RCC 7860 (cell line): ENCODE measurements at regions not wholly inside any gene's neighbourhood (a gene's known extent, or its start where the extent isn't known, plus 50 kb on each side); places are given as distances from the start of the nearest gene placed in this dataset.

Experiments
- DNase-seq: peaks from one replicate; pipeline ENCODE4 v3.0.0-alpha.2; 2015; ENCODE audit warnings: low spot score
- FAIRE-seq: peaks from 2 replicates; lab custom pipeline; 2012; peaks lifted over from hg19 to GRCh38; lab: Jason Lieb, UNC

DNA sequence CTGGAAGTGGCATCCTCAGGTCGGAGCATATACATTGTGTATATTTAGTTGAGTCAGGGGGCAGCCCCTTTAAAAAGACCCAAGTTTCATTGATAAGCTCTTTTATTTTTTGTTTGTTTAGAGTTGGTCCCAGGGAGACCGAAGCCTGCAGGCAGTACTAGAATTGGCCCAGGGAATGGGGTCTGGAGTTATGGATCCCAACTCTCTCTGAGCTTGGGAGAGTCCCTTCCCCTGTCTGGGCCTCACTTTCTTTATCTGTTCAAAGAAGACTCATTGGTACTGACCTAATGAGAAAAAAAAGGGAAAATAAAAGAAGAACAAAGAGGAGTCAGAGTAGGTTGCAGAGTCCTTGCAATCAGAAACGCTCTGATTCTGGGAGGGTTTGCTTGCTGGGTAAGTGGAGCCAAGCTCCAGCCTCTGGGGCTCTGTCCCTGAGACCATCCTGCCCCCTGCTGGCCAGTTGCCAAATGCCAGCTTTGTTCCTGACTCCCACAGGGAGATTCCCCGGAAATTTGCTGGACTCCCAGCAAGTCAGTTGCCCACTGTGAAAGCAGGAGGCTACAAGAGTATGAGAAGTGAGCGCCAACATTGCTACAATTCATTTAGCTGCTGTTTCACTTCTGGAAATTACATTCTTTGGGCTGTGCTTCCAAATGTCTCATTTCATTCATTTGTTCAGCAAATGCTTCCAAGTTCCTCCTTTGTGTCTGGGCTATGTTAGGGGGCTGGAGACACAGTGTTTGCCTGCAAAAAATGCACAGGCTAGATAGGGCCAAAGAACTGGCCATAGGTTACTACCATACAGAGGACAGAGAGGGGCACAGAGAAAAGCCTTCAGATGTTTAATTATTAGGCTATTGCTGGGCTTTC is 156.2 kb downstream of the MELK start:
- FAIRE-seq (no peak), DNase-seq (peak; percentile 22)

DNA sequence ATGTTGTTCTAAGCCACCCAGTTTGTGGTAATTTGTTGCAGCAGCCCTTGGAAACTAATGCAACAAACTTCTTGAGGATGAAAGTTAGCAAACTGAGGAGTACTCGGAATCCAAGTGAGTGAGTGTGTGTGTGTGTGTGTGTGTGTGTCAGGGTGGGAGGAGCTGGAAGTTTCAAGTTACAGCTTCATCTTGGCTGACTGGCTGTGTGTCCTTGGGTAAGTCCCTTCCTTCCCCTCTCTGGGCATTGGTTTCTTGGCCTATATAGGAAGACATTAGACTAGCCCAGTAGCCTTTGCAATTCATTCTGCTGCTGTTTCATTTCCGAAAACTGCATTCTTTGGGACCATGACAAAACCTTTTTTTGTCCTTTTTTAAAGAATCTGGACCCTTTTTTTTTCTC is 157.2 kb downstream of the MELK start:
- FAIRE-seq, result no peak

DNA sequence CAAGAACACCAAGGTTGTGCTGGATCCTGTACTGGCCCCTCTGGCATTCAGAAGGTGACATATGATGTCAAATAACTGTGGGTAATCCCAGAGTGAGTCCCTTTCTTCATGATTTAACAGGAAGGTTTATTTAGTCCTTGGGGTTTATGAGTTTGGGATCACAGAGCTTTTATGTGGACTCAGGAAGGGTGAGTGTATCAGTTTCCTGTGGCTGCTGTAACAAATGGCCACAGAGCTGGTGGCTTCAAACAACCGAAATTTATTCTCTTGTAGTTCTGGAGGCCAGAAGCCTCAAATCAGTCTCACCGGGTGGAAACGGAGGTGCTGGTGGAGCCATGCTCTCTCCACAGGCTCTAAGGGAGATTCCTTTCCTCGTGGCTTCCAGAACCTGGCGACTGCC is 157.7 kb downstream of the MELK start:
- DNase-seq (no peak), FAIRE-seq (no peak)

More for the DNA sequence above, 157.2 kb downstream of the MELK start:
- DNase-seq, result no peak

DNA sequence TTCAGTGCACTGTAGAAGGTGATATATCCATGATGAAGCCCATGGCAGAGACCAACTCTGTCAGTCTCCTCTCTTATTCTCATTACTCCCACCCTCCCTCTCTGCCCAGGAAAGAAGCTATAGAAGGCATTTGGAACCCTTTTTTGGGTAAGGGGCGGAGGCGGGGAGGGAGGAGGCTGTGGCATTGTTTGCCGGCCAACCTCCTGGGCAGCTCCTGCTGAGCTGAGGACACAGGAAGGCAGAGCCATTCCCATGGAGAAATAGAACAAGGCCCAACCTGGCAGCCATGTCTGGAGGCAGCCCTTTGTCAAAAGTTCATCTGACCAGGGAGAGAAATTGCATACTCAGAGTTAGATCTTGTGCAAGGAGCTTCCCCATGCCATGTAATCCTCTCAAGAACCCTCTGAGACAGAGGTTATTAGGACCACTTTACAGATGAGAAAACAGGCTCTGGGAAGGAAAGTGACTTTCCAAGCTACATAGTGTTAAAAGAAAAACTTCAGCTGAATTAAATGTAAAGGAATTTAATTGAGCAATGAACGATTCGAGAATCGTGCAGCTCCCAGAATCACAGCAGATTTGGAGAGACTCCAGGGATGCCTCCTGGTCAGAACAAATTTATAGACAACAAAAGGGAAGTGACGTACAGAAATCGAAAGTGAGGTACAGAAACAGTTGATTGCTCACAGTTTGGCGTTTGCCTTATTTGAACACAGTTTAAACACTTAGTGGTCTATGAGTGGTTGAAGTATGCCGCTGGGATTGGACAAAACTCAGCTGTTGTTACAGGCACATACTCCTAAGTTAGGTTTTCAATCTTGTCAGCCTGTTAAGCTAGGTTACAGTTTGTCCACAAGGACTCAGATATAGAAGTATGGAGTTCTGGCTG is 158.6 kb downstream of the MELK start:
- FAIRE-seq, result no peak
- no peak for DNase-seq

DNA sequence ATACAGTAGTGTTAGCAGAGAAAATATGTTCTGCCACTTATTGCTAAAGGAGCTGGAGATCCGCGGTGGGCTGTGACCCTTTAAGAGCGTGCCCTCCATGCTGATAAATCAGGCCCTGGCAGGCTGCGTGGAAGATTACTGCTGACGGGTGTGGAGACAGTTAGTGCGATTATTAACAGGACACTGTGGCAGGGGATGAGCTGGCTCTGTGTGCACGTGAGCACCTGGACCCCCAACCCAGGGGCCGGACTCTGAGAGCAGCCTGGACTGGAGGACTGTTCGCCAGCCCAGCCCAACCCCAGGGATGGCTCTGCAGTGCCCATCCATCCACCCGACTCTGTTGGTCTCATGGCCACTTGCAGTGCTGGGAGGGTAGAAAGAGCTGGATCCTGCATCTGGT is 162.0 kb downstream of the MELK start:
- no peak for DNase-seq
- no peak for FAIRE-seq

DNA sequence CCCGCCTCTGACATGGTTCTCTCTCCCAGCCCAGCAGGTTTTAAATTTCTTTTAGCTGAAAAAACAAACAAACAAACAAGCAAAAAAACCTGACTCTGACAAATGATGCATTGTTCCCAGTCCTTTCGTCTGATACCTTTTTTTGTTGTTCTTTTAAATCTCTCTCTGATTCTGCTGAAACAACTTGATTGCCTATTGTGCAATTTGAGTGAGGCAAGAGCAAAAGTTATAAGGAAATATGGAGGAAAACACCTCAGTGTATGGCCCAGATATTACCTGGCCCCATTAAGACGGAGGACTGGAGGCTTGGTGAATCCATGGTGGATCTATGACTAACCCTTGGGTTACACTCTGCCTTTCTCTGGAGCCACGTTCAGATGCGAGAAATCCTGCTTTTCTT is 164.0 kb downstream of the MELK start:
- no peak for DNase-seq
- no peak for FAIRE-seq

- no peak for FAIRE-seq
These were observed 165.8 kb downstream of the MELK start for GRCh38 chr9:36738318-36738976.

GRCh38 chr9:36739373-36740116 is 166.8 kb downstream of the MELK start:
- no peak for DNase-seq
- FAIRE-seq, result no peak

More at GRCh38 chr9:36738318-36738976, 165.8 kb downstream of the MELK start:
- DNase-seq, result no peak

GRCh38 chr9:36742264-36742663 is 169.6 kb downstream of the MELK start:
- FAIRE-seq, result no peak

GRCh38 chr9:36744678-36745077 is 172.0 kb downstream of the MELK start:
- DNase-seq (no peak), FAIRE-seq (no peak)

More at GRCh38 chr9:36742264-36742663, 169.6 kb downstream of the MELK start:
- no peak for DNase-seq

- DNase-seq (no peak), FAIRE-seq (no peak)
These were observed 173.3 kb downstream of the MELK start for GRCh38 chr9:36745977-36746376.

GRCh38 chr9:36746415-36746814 is 173.7 kb downstream of the MELK start:
- FAIRE-seq (no peak), DNase-seq (no peak)

DNA sequence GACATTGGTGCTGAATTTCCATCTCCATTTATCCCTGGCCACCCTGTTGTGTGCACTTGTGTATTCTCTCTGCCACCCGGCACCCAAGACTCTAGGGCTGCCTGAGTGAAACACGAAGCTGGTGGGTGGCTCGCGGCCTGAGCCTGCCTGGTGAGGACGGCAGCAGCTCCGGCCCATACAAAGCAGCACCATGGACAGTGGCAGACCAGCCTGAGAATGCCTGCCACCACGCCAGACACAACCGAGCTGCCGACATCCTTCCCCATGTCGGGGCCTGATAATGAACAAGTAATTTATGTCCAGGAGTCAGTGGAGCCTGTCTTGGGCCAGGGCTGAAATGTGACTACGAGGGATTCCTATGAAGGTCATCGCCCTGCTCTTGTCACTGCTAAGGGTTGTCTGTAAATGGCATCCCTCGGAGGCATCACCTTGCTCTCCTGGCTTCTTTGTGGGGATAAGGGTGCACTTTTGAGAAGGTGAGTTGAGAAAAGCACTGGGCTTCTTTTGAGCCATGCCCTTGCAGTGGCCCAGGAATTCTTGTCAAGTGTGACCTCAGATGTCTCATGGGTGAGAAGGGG is 175.7 kb downstream of the MELK start:
- no peak for DNase-seq
- FAIRE-seq, result no peak

DNA sequence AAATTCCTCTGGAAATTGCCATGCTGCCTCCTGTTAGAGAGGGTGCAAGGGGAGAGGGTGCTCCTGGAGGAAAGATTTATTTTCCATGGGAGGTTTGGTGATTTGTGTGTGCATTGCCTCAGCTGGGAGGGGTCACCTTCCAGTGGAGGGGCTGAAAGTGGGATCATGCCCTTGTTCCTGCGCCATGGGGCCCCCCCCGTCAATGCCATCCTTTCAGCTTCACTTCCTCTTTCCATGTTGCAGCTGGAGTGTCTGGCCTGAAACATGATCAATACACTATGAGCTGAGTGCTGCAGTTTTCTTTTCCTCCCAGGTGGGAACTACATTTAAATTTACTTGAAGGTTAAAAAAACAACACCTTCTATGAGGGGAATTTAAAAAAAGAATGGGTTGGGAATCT is 176.8 kb downstream of the MELK start:
- no peak for FAIRE-seq

DNA sequence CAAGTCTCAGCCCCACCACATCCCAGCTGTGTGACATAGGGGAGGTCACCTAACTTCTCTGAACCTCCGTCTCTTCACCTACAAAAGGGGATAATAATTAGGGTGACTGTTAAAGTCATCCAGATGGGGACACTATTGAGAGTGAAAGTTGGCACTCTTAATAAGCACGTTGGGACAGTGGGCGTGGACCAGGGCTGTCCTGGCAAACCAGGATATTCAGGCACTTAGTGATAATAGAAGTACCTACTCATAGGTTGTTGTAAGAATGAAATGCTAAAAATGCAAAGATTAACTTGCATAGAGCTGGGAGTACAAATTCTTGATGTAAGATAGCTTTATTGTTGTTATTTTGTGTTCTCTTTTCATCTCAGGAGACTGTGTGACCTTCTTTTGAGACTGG is 177.9 kb downstream of the MELK start:
- FAIRE-seq (no peak), DNase-seq (no peak)

More for the DNA sequence above, 176.8 kb downstream of the MELK start:
- no peak for DNase-seq

DNA sequence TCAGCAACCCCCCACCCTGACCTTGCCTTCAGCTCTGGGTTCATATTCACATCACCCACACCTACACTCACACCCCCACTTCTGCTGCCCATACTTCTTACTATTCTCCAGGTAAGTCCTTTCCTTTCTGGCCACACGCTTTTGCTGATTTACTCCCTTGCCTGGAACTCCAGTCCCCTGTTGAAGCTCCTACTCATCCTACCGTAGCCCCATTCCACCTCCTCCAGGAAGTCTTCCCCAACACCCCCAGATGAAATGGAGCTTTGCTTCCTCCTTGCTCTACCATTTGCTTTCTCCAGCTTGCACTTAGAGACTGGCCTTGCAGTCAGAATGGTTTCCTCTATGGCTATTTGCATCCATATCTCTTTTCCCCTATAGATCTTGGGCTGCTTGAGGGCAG is 182.3 kb downstream of the MELK start:
- no peak for DNase-seq
- no peak for FAIRE-seq

DNA sequence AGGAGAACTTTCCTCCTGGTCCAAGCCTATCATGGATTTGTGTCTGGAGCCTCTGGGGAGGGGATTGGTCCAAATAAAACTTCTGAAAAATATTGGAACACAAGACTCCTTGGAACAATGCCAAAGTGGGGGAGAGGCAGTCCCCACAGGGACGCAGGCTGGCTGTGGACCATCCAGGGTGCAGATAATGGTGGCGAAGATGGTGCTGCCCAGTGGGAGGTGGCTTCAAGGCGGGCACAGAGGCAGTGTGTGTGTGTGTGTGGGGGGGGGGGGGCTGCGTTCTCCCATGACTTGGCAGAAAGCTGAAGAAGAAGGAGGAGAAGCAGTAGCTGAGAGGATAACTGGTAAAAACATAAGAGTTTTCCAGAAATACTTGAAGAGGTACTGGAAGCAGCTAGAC is 186.4 kb downstream of the MELK start:
- no peak for DNase-seq
- FAIRE-seq, result no peak

DNA sequence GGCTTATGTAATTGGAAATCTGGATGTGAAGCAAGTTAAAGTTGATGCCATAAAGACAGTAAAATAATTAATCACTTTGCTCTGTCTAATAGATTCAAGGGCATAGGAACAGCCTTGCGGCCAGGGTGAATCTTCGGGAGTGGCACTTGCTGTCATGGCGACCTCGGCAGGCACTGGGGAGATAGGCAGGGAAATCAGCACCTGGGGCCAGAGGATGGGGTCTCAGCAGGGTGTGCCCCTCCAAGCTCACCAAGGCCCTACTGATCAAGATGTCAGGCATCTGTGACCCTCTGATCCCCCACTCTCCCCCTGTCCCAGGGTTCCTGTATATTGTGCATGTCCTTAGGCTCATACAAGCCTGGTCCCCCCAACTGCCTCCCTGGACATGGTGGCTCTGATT is 187.3 kb downstream of the MELK start:
- no peak for DNase-seq
- no peak for FAIRE-seq

- no peak for FAIRE-seq
- no peak for DNase-seq
These were observed 188.1 kb downstream of the MELK start for GRCh38 chr9:36760667-36761420.
